ENCODE measurements at regions not wholly inside any gene's neighbourhood (a gene's known extent, or its start where the extent isn't known, plus 50 kb on each side); places are given as distances from the start of the nearest gene placed in this dataset.
"Not testable (repeated sequence)": the region's sequence is repeated elsewhere in the genome, so short reads cannot be mapped to it uniquely, and the experiment has no call there.

- H3K4me1 ChIP-seq: no peaks in the 10 kb centered on the region
- no peak overlapping the region for H3K4me3 ChIP-seq
- H3K27me3 ChIP-seq: peaks cover 18% of the 10 kb centered on the region
- H3K36me3 ChIP-seq: no peaks in the 10 kb centered on the region
- DNase-seq (ENCODE audit: low spot score in 2 of 2): peak; percentile 1 to 15
- no peak overlapping the region for H3K27ac ChIP-seq
- 79% methylated on average over 9 of the region's 9 CpGs for WGBS
- no peak for TF ChIP-seq POLR2A (IDR thresholded peaks at IDR 0.05)
- no peak for TF ChIP-seq CTCF (IDR thresholded peaks at IDR 0.05)
- TF ChIP-seq EP300 (IDR thresholded peaks at IDR 0.05): no peak
- TF ChIP-seq POLR2AphosphoS5 (IDR thresholded peaks at IDR 0.05): no peak
- no peaks in the 10 kb centered on the region for H3K9me3 ChIP-seq
Observed at GRCh38 chr2:239647052-239647819, 246.4 kb upstream of the HDAC4 start.

- no peaks in the 10 kb centered on the region for H3K9me3 ChIP-seq
- 86% methylated on average over 14 of the region's 14 CpGs for WGBS
- DNase-seq (ENCODE audit: low spot score in 2 of 2): peak in 1 of 2 donors; percentile 47
- no peaks in the 10 kb centered on the region for H3K36me3 ChIP-seq
- H3K4me1 ChIP-seq: no peaks in the 10 kb centered on the region
- H3K27me3 ChIP-seq: peaks cover 18% of the 10 kb centered on the region
- no peak overlapping the region for H3K4me3 ChIP-seq
- H3K27ac ChIP-seq: no peak overlapping the region
- TF ChIP-seq POLR2A (IDR thresholded peaks at IDR 0.05): no peak
- TF ChIP-seq CTCF (IDR thresholded peaks at IDR 0.05): no peak
- TF ChIP-seq POLR2AphosphoS5 (IDR thresholded peaks at IDR 0.05): no peak
- TF ChIP-seq EP300 (IDR thresholded peaks at IDR 0.05): no peak
Observed at GRCh38 chr2:239646184-239646583, 245.4 kb upstream of the HDAC4 start.

GRCh38 chr2:239644594-239644993 is 243.8 kb upstream of the HDAC4 start:
- H3K27ac ChIP-seq; H3K9me3 ChIP-seq; H3K36me3 ChIP-seq; H3K4me3 ChIP-seq; H3K4me1 ChIP-seq; DNase-seq (ENCODE audit: low spot score in 2 of 2): not testable (repeated sequence)
- WGBS: 96% methylated on average over 5 of the region's 25 CpGs
- peaks cover 18% of the 10 kb centered on the region for H3K27me3 ChIP-seq

GRCh38 chr2:239644011-239644410 is 243.2 kb upstream of the HDAC4 start:
- Histone ChIP-seq H3K27ac (no peak overlapping the region), H3K4me1 (no peaks in the 10 kb centered on the region), H3K9me3 (no peaks in the 10 kb centered on the region), H3K36me3 (no peaks in the 10 kb centered on the region), H3K4me3 (no peak overlapping the region), H3K27me3 (peaks cover 18% of the 10 kb centered on the region)
- 39% methylated on average over 7 of the region's 7 CpGs for WGBS
- TF ChIP-seq CTCF (IDR thresholded peaks at IDR 0.05): no peak
- TF ChIP-seq POLR2A (IDR thresholded peaks at IDR 0.05): no peak
- TF ChIP-seq POLR2AphosphoS5 (IDR thresholded peaks at IDR 0.05): no peak
- no peak for TF ChIP-seq EP300 (IDR thresholded peaks at IDR 0.05)
- DNase-seq (ENCODE audit: low spot score in 2 of 2): no peak

GRCh38 chr2:239642406-239643004 is 241.7 kb upstream of the HDAC4 start:
- 97% methylated on average over 3 of the region's 3 CpGs for WGBS

GRCh38 chr2:239641904-239642303 is 241.1 kb upstream of the HDAC4 start:
- not testable (repeated sequence) for H3K27ac ChIP-seq; DNase-seq (ENCODE audit: low spot score in 2 of 2)
- 92% methylated on average over 11 of the region's 11 CpGs for WGBS

More at GRCh38 chr2:239642406-239643004, 241.7 kb upstream of the HDAC4 start:
- no peak for DNase-seq (ENCODE audit: low spot score in 2 of 2)
- H3K4me1 ChIP-seq: no peaks in the 10 kb centered on the region
- H3K4me3 ChIP-seq: no peak overlapping the region
- no peaks in the 10 kb centered on the region for H3K9me3 ChIP-seq
- H3K27me3 ChIP-seq: peaks cover 14% of the 10 kb centered on the region
- TF ChIP-seq POLR2A (IDR thresholded peaks at IDR 0.05) (no peak), CTCF (IDR thresholded peaks at IDR 0.05) (no peak), EP300 (IDR thresholded peaks at IDR 0.05) (no peak), POLR2AphosphoS5 (IDR thresholded peaks at IDR 0.05) (no peak)
- H3K27ac ChIP-seq: no peak overlapping the region
- no peaks in the 10 kb centered on the region for H3K36me3 ChIP-seq

More at GRCh38 chr2:239641904-239642303, 241.1 kb upstream of the HDAC4 start:
- peaks cover 14% of the 10 kb centered on the region for H3K27me3 ChIP-seq
- not testable (repeated sequence) for H3K9me3 ChIP-seq, H3K4me1 ChIP-seq, H3K4me3 ChIP-seq, H3K36me3 ChIP-seq

All from suprapubic skin (tissue), 4 donors.